AML-193 (cell line): ENCODE measurements at regions not wholly inside any gene's neighbourhood (a gene's known extent, or its start where the extent isn't known, plus 50 kb on each side); places are given as distances from the start of the nearest gene placed in this dataset.
"Not testable (repeated sequence)": the region's sequence is repeated elsewhere in the genome, so short reads cannot be mapped to it uniquely, and the experiment has no call there.

ENCODE experiments used
- DNase-seq, 2 experiments: peaks; one replicate each; lab custom pipeline; 2025; lab: John Stamatoyannopoulos, UW

GRCh38 chr18:37836071-37836970 lies 270.7 kb upstream of the CELF4 start:
- no peak for DNase-seq

GRCh38 chr18:37832010-37832695 lies 266.6 kb upstream of the CELF4 start:
- DNase-seq = not testable (repeated sequence)

- DNase-seq = no peak
Measured at GRCh38 chr18:37812961-37813360, 247.4 kb upstream of the CELF4 start.

- DNase-seq = no peak
Measured at GRCh38 chr18:37805773-37806404, 240.3 kb upstream of the CELF4 start.

GRCh38 chr18:37796823-37797349 lies 231.3 kb upstream of the CELF4 start:
- no peak for DNase-seq

- no peak for DNase-seq
Measured at GRCh38 chr18:37787452-37787851, 221.9 kb upstream of the CELF4 start.

- no peak for DNase-seq
Measured at GRCh38 chr18:37783771-37784170, 218.2 kb upstream of the CELF4 start.

- DNase-seq = no peak
Measured at GRCh38 chr18:37779220-37779619, 213.6 kb upstream of the CELF4 start.

- peak in 1 of 2 experiments; percentile 9 for DNase-seq
Measured at GRCh38 chr18:37778417-37779165, 213.0 kb upstream of the CELF4 start.

GRCh38 chr18:37769826-37770225 lies 204.2 kb upstream of the CELF4 start:
- DNase-seq = no peak

- no peak for DNase-seq
Measured at GRCh38 chr18:37764541-37765288, 199.1 kb upstream of the CELF4 start.

- no peak for DNase-seq
Measured at GRCh38 chr18:37762076-37762621, 196.6 kb upstream of the CELF4 start.

GRCh38 chr18:37754141-37754540 lies 188.5 kb upstream of the CELF4 start:
- no peak for DNase-seq

GRCh38 chr18:37742436-37742835 lies 176.8 kb upstream of the CELF4 start:
- no peak for DNase-seq

GRCh38 chr18:37741032-37741623 lies 175.5 kb upstream of the CELF4 start:
- no peak for DNase-seq

GRCh38 chr18:37734406-37734805 lies 168.8 kb upstream of the CELF4 start:
- no peak for DNase-seq

- DNase-seq = no peak
Measured at GRCh38 chr18:37729716-37730115, 164.1 kb upstream of the CELF4 start.

- DNase-seq = no peak
Measured at GRCh38 chr18:37724206-37724605, 158.6 kb upstream of the CELF4 start.

GRCh38 chr18:37721544-37722522 lies 156.2 kb upstream of the CELF4 start:
- no peak for DNase-seq
